Activated CD4-positive, alpha-beta memory T cell treated with anti-CD3 and anti-CD28 coated beads for 36 hours (primary cell): ENCODE measurements at regions not wholly inside any gene's neighbourhood (a gene's known extent, or its start where the extent isn't known, plus 50 kb on each side); places are given as distances from the start of the nearest gene placed in this dataset.

ENCODE experiments used
- CTCF ChIA-PET: fragments of 350-600 bp; sonication (Branson Sonifier 250); formaldehyde crosslinking; loops from one replicate; lab custom pipeline; 2021; ENCODE audit warnings: antibody characterized with exemption, inconsistent platforms; lab: Charles Lee
- POLR2A ChIA-PET: fragments of 350-600 bp; sonication (Branson Sonifier 250); formaldehyde crosslinking; loops from one replicate; lab custom pipeline; 2021; ENCODE audit warnings: antibody characterized with exemption; lab: Charles Lee
- DNase-seq: peaks from one replicate; pipeline ENCODE4 v3.0.0-alpha.2; 2020
- H3K27ac Mint-ChIP-seq: one replicate; pipeline ENCODE4 v1.8.0; 2021; ENCODE audit warnings: mixed read lengths
- H3K27me3 Mint-ChIP-seq: one replicate; pipeline ENCODE4 v1.8.0; 2021; ENCODE audit warnings: mixed read lengths
- H3K36me3 Mint-ChIP-seq: one replicate; pipeline ENCODE4 v1.8.0; 2021; ENCODE audit warnings: mixed read lengths
- H3K4me1 Mint-ChIP-seq: one replicate; pipeline ENCODE4 v1.8.0; 2021; ENCODE audit warnings: low read depth, mixed read lengths
- H3K4me3 Mint-ChIP-seq: one replicate; pipeline ENCODE4 v1.8.0; 2021; ENCODE audit warnings: mild to moderate bottlenecking, mixed read lengths
- H3K9me3 Mint-ChIP-seq: one replicate; pipeline ENCODE4 v1.8.0; 2021; ENCODE audit warnings: mixed read lengths
- intact Hi-C: fragments of 100-400 bp; cut with micrococcal nuclease; formaldehyde crosslinking; loops from one replicate; pipeline ENCODE4 v1.15.1; 2023

- Mint-ChIP-seq H3K9me3 (peaks cover 4% of the 10 kb centered on the region), H3K4me1 (no peaks in the 10 kb centered on the region), H3K27ac (no peak overlapping the region), H3K36me3 (no peaks in the 10 kb centered on the region), H3K27me3 (peaks cover 2% of the 10 kb centered on the region), H3K4me3 (no peak overlapping the region)
- DNase-seq: no peak
- POLR2A ChIA-PET: no interaction called here
- CTCF ChIA-PET: no interaction called here
- intact Hi-C loops: no loop called here
Observed at GRCh38 chr5:3417376-3417943, 178.2 kb upstream of the IRX1 start.

DNA sequence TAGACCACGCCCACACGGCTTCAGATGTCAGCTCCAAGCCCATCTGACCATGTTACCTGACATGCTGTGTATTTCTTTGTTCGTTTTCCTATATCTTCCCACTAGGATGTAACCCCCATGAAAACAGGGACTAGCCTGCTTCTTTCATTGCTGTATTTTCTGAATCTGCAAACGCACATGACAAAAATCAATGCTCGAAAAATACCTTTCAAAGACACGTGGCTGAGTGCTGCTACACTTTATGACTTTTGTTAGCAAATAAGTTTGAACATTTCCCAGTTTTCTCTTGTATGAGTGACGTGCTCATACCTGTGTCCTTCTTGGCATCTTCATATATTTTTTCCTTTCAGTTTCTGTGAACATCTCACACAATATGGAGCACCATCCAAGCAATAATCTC, 181.3 kb upstream of the IRX1 start:
- Mint-ChIP-seq H3K36me3 (no peaks in the 10 kb centered on the region), H3K27me3 (peaks cover 2% of the 10 kb centered on the region), H3K9me3 (peaks cover 11% of the 10 kb centered on the region), H3K27ac (no peak overlapping the region), H3K4me3 (no peak overlapping the region), H3K4me1 (peaks cover 4% of the 10 kb centered on the region)
- POLR2A ChIA-PET: no interaction called here
- intact Hi-C loops: no loop called here
- CTCF ChIA-PET: no interaction called here
- no peak for DNase-seq

- Mint-ChIP-seq H3K9me3 (peaks cover 11% of the 10 kb centered on the region), H3K36me3 (no peaks in the 10 kb centered on the region), H3K4me3 (no peak overlapping the region), H3K27ac (no peak overlapping the region), H3K27me3 (no peaks in the 10 kb centered on the region), H3K4me1 (peaks cover 4% of the 10 kb centered on the region)
- no peak for DNase-seq
- ChIA-PET CTCF (no interaction called here), POLR2A (no interaction called here)
- intact Hi-C loops: no loop called here
Observed at GRCh38 chr5:3412146-3412545, 183.5 kb upstream of the IRX1 start.

DNA sequence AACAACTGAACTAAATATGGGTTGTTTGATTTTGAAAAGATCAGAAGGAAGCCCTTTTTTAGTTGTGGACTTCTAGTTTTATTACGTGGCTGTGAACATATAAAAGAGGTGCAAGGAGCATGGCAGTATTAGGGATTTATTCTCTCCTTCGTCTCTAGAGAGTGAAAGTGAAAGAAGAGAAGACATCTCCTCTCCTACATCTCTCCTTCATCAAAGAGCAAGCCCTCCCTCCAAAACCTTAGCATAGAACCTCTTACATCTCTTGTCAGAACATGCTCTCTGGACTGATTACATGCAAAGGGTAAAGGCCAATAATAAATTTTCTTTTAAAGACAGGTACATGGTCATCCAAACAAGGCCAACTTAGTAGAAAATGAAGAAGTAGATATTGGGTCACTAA, 184.3 kb upstream of the IRX1 start:
- H3K27ac Mint-ChIP-seq: no peak overlapping the region
- ChIA-PET POLR2A (no interaction called here), CTCF (no interaction called here)
- DNase-seq: no peak
- H3K36me3 Mint-ChIP-seq: no peaks in the 10 kb centered on the region
- peaks cover 4% of the 10 kb centered on the region for H3K4me1 Mint-ChIP-seq
- intact Hi-C loops: no loop called here
- peaks cover 16% of the 10 kb centered on the region for H3K9me3 Mint-ChIP-seq
- no peak overlapping the region for H3K4me3 Mint-ChIP-seq
- no peaks in the 10 kb centered on the region for H3K27me3 Mint-ChIP-seq

DNA sequence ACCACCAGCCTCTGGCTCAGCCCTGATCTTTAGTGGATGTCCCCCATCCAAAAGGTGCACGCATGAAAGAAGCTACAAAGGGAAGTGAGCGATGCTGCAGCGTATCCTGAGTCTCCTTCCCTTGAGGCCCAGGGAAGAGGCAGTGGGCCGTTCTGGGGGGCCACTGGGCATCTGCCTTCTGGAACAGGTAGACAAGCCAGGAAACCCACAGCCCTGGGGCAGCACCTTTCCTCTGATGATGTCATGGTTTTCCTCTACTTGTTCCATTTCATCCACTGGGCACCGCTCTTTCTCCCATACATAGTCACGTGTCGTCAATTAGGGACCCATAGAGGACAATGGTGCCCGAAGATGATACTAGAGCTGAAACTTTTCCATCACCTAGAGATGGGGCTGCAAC, 194.0 kb upstream of the IRX1 start:
- CTCF ChIA-PET: no interaction called here
- Mint-ChIP-seq H3K4me3 (no peak overlapping the region), H3K9me3 (peaks cover 25% of the 10 kb centered on the region), H3K4me1 (no peaks in the 10 kb centered on the region), H3K27me3 (no peaks in the 10 kb centered on the region), H3K36me3 (no peaks in the 10 kb centered on the region), H3K27ac (no peak overlapping the region)
- DNase-seq: no peak
- POLR2A ChIA-PET: no interaction called here
- intact Hi-C loops: no loop called here

- no peak overlapping the region for H3K4me3 Mint-ChIP-seq
Observed at GRCh38 chr5:3400659-3401058, 195.0 kb upstream of the IRX1 start.

GRCh38 chr5:3394891-3395599, 200.6 kb upstream of the IRX1 start:
- ChIA-PET POLR2A (no interaction called here), CTCF (no interaction called here)
- intact Hi-C loops: no loop called here
- no peak overlapping the region for H3K4me3 Mint-ChIP-seq
- H3K27me3 Mint-ChIP-seq: no peaks in the 10 kb centered on the region
- H3K36me3 Mint-ChIP-seq: peaks cover 1% of the 10 kb centered on the region
- H3K9me3 Mint-ChIP-seq: peaks cover 15% of the 10 kb centered on the region
- no peak overlapping the region for H3K27ac Mint-ChIP-seq
- DNase-seq: no peak
- H3K4me1 Mint-ChIP-seq: no peaks in the 10 kb centered on the region

More at GRCh38 chr5:3400659-3401058, 195.0 kb upstream of the IRX1 start:
- no peaks in the 10 kb centered on the region for H3K36me3 Mint-ChIP-seq
- intact Hi-C loops: no loop called here
- ChIA-PET POLR2A (no interaction called here), CTCF (no interaction called here)
- DNase-seq: no peak
- no peaks in the 10 kb centered on the region for H3K4me1 Mint-ChIP-seq
- no peaks in the 10 kb centered on the region for H3K27me3 Mint-ChIP-seq
- peaks cover 21% of the 10 kb centered on the region for H3K9me3 Mint-ChIP-seq
- H3K27ac Mint-ChIP-seq: no peak overlapping the region

DNA sequence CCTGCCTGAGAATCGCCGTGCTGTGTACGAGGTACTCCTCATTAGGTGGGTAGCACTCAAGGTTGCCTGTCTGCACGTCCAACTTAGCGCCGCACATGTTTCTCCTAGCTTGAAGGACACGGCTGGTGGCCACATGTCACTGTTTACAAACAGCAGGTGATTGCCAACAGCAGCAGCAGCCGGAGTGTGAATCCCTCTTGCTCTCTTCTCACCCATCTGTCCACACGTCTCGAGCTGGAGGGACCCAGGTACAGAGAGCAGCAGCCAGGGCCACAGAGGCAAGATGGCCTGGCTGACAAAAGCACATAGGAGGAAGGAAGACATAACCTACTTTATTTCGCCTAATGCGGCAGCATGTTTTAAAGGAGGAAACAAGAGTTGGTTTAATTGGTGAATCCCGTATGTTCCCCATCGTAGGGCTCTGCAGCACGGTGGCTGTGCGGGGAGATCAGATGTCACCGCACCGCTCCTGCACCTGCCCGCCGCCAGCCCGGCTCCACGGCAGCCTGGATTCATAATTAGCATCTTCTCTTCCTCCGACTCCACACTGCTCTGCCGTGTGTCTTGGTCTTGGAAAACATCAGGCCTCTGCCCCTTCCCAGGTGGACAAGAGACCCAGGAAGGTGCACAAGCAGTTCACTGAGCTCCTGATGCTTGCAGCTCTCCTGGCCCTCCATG, 201.6 kb upstream of the IRX1 start:
- CTCF ChIA-PET: no interaction called here
- POLR2A ChIA-PET: no interaction called here
- intact Hi-C loops: no loop called here
- peaks cover 1% of the 10 kb centered on the region for H3K36me3 Mint-ChIP-seq
- no peaks in the 10 kb centered on the region for H3K27me3 Mint-ChIP-seq
- no peaks in the 10 kb centered on the region for H3K4me1 Mint-ChIP-seq
- DNase-seq: no peak
- peaks cover 5% of the 10 kb centered on the region for H3K9me3 Mint-ChIP-seq
- no peak overlapping the region for H3K4me3 Mint-ChIP-seq
- no peak overlapping the region for H3K27ac Mint-ChIP-seq

DNA sequence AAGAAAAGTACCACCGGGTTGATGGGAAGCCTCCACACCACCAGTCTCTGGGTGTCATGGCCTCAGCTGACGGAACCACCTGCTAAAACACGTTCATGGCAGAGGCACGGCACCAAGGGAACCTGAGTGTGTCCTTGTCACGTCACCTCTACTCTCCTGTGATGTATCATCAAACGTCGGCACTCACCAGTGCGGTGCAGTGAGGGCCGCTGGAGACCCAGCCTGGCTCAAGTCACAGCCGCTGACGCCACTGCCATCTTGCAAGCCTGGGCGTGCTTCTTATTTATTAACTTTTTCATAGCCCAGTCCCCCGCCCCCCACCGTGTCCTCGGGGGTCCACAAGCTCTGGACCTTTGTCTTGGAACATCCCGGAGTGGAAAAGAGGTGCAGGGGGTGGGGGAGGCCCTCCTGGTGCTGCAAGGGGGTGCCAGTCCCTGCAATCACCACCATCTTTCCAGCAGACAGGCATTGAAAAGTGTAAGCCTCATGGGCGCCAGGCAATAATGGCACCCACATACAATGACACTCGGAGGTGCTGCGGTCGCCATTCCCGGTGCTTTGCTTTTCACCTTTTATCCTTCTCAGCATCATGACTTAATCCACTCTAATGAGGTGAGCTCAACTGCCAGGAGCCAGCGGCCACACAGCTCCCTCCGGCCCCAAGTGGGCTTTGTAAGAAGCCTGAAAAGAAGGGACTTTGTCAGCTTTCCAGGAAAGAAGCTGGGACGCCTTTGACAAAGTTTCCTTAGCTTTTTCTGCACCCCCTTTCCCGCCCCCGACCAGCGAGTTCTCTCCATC, 202.3 kb upstream of the IRX1 start:
- DNase-seq: no peak
- H3K36me3 Mint-ChIP-seq: peaks cover 1% of the 10 kb centered on the region
- POLR2A ChIA-PET: no interaction called here
- H3K4me1 Mint-ChIP-seq: no peaks in the 10 kb centered on the region
- peaks cover 5% of the 10 kb centered on the region for H3K9me3 Mint-ChIP-seq
- H3K27ac Mint-ChIP-seq: no peak overlapping the region
- no peak overlapping the region for H3K4me3 Mint-ChIP-seq
- no peaks in the 10 kb centered on the region for H3K27me3 Mint-ChIP-seq
- CTCF ChIA-PET: no interaction called here
- intact Hi-C loops: no loop called here

- Mint-ChIP-seq H3K36me3 (peaks cover 1% of the 10 kb centered on the region), H3K27ac (no peak overlapping the region), H3K4me1 (no peaks in the 10 kb centered on the region), H3K4me3 (no peak overlapping the region), H3K9me3 (peaks cover 2% of the 10 kb centered on the region), H3K27me3 (no peaks in the 10 kb centered on the region)
- DNase-seq: no peak
- POLR2A ChIA-PET: no interaction called here
- intact Hi-C loops: no loop called here
- CTCF ChIA-PET: no interaction called here
Observed at GRCh38 chr5:3392306-3392939, 203.2 kb upstream of the IRX1 start.

DNA sequence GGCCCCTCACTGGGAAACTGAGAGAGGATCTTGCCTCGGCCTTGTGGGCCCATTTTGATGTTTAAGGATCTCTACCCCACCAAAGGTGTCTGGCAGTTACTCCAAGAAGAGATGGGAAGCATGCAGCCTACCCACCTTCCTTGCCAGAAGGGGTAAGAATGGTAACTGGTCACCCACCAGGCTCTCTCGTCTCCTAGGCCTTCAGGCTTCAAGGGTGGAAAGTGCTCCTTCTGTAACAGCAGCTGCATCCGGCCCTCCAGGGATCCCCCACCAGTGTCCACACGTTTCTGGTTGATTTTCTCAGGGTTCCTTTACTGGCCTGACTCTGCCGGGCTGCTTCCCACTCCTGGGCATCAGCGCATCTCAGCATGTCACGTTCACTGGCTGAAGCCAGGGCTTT, 204.4 kb upstream of the IRX1 start:
- H3K36me3 Mint-ChIP-seq: peaks cover 1% of the 10 kb centered on the region
- H3K27me3 Mint-ChIP-seq: no peaks in the 10 kb centered on the region
- intact Hi-C loops: no loop called here
- H3K4me3 Mint-ChIP-seq: no peak overlapping the region
- no peak overlapping the region for H3K27ac Mint-ChIP-seq
- DNase-seq: no peak
- ChIA-PET POLR2A (no interaction called here), CTCF (no interaction called here)
- peaks cover 2% of the 10 kb centered on the region for H3K9me3 Mint-ChIP-seq
- H3K4me1 Mint-ChIP-seq: no peaks in the 10 kb centered on the region

- H3K36me3 Mint-ChIP-seq: peaks cover 1% of the 10 kb centered on the region
- peaks cover 2% of the 10 kb centered on the region for H3K9me3 Mint-ChIP-seq
- no peaks in the 10 kb centered on the region for H3K27me3 Mint-ChIP-seq
- no peaks in the 10 kb centered on the region for H3K4me1 Mint-ChIP-seq
- intact Hi-C loops: no loop called here
- no peak overlapping the region for H3K4me3 Mint-ChIP-seq
- ChIA-PET CTCF (no interaction called here), POLR2A (no interaction called here)
- H3K27ac Mint-ChIP-seq: no peak overlapping the region
- no peak for DNase-seq
Observed at GRCh38 chr5:3389471-3390026, 206.1 kb upstream of the IRX1 start.
